K562 (cell line): ENCODE measurements at regions not wholly inside any gene's neighbourhood (a gene's known extent, or its start where the extent isn't known, plus 50 kb on each side); places are given as distances from the start of the nearest gene placed in this dataset.

Experiments
- ATAC-seq: fragments of 200-7000 bp; cut with Tn5 transposase; 3 replicates; pipeline ENCODE4 v1.9.1; 2020; ENCODE audit warnings: moderate library complexity
- BruUV-seq: library from RNA; stranded (reverse); fragments of 400-500 nt; replicated peaks from 2 replicates; lab custom pipeline; 2021; lab: Mats Ljungman, UMichigan
- CTCF ChIA-PET: fragments of 300-600 bp; formaldehyde crosslinking; extraction: SDS; loops from one replicate; lab custom pipeline; 2021; ENCODE audit warnings: low intra/inter-chr PET ratio; lab: Yijun Ruan, JAX
- POLR2A ChIA-PET: fragments of 300-600, 350-650 bp; sonication (Branson Sonifier 250); formaldehyde crosslinking; extraction: SDS; loops from one replicate; lab custom pipeline; 2021; ENCODE audit warnings: antibody characterized with exemption, inconsistent platforms; lab: Yijun Ruan, JAX
- DNase-seq, 4 experiments: peaks; one replicate each; pipeline versions ENCODE4 v3.0.0 to v3.0.0-alpha.2; 2011 to 2018; ENCODE audit warnings: low spot score in 3 of 4, mixed read lengths in 3 of 4; ENCODE audit errors: extremely low read depth in 1 of 4
- FAIRE-seq: peaks from 2 replicates; lab custom pipeline; 2011; peaks lifted over from hg19 to GRCh38; lab: Jason Lieb, UNC
- H2AFZ ChIP-seq: 2 replicates; pipeline ENCODE4 v1.6.0; 2011; ENCODE audit warnings: low read depth, low read length, control low read depth, inconsistent platforms
- H3K27ac ChIP-seq: fragments of 200-600 bp; 3 replicates; pipeline ENCODE4 v1.8.0; 2011; ENCODE audit warnings: low read depth, mild to moderate bottlenecking, control low read depth, inconsistent platforms, low read length, moderate library complexity, mixed read lengths; ENCODE audit errors: extremely low read depth
- H3K27me3 ChIP-seq, 2 experiments: fragments of 300-600 bp in 1 of 2; 2 replicates in 1 of 2; 3 replicates in 1 of 2; pipeline versions ENCODE4 v1.6.0 to v1.8.0; 2011; ENCODE audit warnings: inconsistent platforms in 2 of 2, low read length in 2 of 2, mild to moderate bottlenecking in 1 of 2, mixed read lengths in 1 of 2, moderate library complexity in 1 of 2; ENCODE audit not compliant: control insufficient read depth in 2 of 2, insufficient read depth in 2 of 2
- H3K36me3 ChIP-seq: fragments of 300-600 bp; 3 replicates; pipeline ENCODE4 v1.8.0; 2011; ENCODE audit warnings: mild to moderate bottlenecking, low read length, inconsistent platforms; ENCODE audit not compliant: control insufficient read depth, insufficient read depth
- H3K4me1 ChIP-seq, 2 experiments: fragments of 200-600 bp in 1 of 2; replicated peaks in 1 of 2; 2 replicates in 1 of 2; 3 replicates in 1 of 2; pipeline versions ENCODE4 v1.5.1 to v1.8.0; 2011; ENCODE audit warnings: inconsistent platforms in 2 of 2, low read length in 2 of 2, mild to moderate bottlenecking in 1 of 2, mixed read lengths in 1 of 2, moderate library complexity in 1 of 2; ENCODE audit not compliant: control insufficient read depth in 2 of 2, insufficient read depth in 2 of 2
- H3K4me2 ChIP-seq: 2 replicates; pipeline ENCODE4 v1.6.1; 2011; ENCODE audit warnings: low read length, control low read depth, inconsistent platforms, mixed read lengths; ENCODE audit not compliant: insufficient read depth
- H3K4me3 ChIP-seq: fragments of 200-600 bp; sonication (generic), shearing (Covaris generic); 2 replicates; pipeline ENCODE4 v1.5.1; 2016; ENCODE audit warnings: control low read depth, inconsistent platforms
- H3K79me2 ChIP-seq: fragments of 200-600 bp; 3 replicates; pipeline ENCODE4 v1.8.0; 2011; ENCODE audit warnings: low read length, inconsistent platforms; ENCODE audit not compliant: control insufficient read depth, insufficient read depth
- H3K9ac ChIP-seq, 2 experiments: 2 replicates each; pipeline versions ENCODE4 v1.6.0 to v1.6.1; 2011; ENCODE audit warnings: low read depth in 2 of 2, low read length in 2 of 2, control low read depth in 1 of 2, inconsistent platforms in 1 of 2, mild to moderate bottlenecking in 1 of 2, mixed read lengths in 1 of 2; ENCODE audit not compliant: insufficient read depth in 1 of 2
- H3K9me1 ChIP-seq: one replicate; pipeline ENCODE4 v1.6.0; 2011; ENCODE audit warnings: inconsistent platforms, mild to moderate bottlenecking, low read length, moderate library complexity; ENCODE audit not compliant: control insufficient read depth, insufficient read depth
- H3K9me3 ChIP-seq: replicated peaks from 2 replicates; pipeline ENCODE4 v1.5.1; 2011; ENCODE audit warnings: low read depth, low read length, inconsistent platforms; ENCODE audit not compliant: control insufficient read depth, insufficient read depth
- H4K20me1 ChIP-seq: replicated peaks from 2 replicates; pipeline ENCODE4 v1.6.1; 2011; ENCODE audit warnings: low read length, inconsistent platforms, mixed read lengths; ENCODE audit not compliant: control insufficient read depth, insufficient read depth
- ELF4 ChIP-seq: fragments of 450-650 bp; formaldehyde crosslinking; IDR thresholded peaks from 2 replicates; pipeline ENCODE4 v1.4.0; 2022; ENCODE audit warnings: missing genetic modification characterization
- JUNB ChIP-seq: fragments of 450-650 bp; formaldehyde crosslinking; conservative IDR thresholded peaks from 2 replicates; pipeline ENCODE4 v1.4.0; 2020; ENCODE audit warnings: mild to moderate bottlenecking
- LEF1 ChIP-seq: fragments of 450-650 bp; IDR thresholded peaks from 2 replicates; pipeline ENCODE4 v1.6.1; 2016; ENCODE audit warnings: mild to moderate bottlenecking
- MYC ChIP-seq, 2 experiments: fragments of 250-450 bp in 1 of 2; sonication (Bioruptor Pico) in 1 of 2; IDR thresholded peaks; 2 replicates each; pipeline versions ENCODE4 v1.5.1 to v1.6.1; 2012 to 2021; ENCODE audit warnings: low read depth in 2 of 2, borderline replicate concordance in 1 of 2, improper control_type of control experiment in 1 of 2, low read length in 1 of 2, mild to moderate bottlenecking in 1 of 2, moderate library complexity in 1 of 2
- PHTF2 ChIP-seq: fragments of 250-450 bp; sonication (Bioruptor Pico); IDR thresholded peaks from 2 replicates; pipeline ENCODE4 v1.5.0; 2021; ENCODE audit warnings: mild to moderate bottlenecking
- PRPF4 ChIP-seq: fragments of 200-400 bp; formaldehyde crosslinking; IDR thresholded peaks from one replicate; pipeline ENCODE4 v1.6.1; 2017; ENCODE audit warnings: low read length, low read depth, mild to moderate bottlenecking; ENCODE audit not compliant: insufficient read depth, poor library complexity, severe bottlenecking
- RB1 ChIP-seq: fragments of 450-650 bp; IDR thresholded peaks from 2 replicates; pipeline ENCODE4 v1.6.1; 2017; ENCODE audit warnings: low read depth, mild to moderate bottlenecking
- SP2 ChIP-seq: IDR thresholded peaks from 2 replicates; pipeline ENCODE4 v1.6.1; 2011; ENCODE audit warnings: mild to moderate bottlenecking, low read depth, low read length, moderate library complexity; ENCODE audit not compliant: poor library complexity, severe bottlenecking; ENCODE audit errors: extremely low read depth
- TCF7L2 ChIP-seq: fragments of 150-350 bp; IDR thresholded peaks from 2 replicates; pipeline ENCODE4 v1.6.1; 2016; ENCODE audit warnings: low read depth, mild to moderate bottlenecking, low read length, moderate library complexity
- TEAD2 ChIP-seq: fragments of 450-650 bp; IDR thresholded peaks from 2 replicates; pipeline ENCODE4 v1.6.1; 2016; ENCODE audit warnings: missing genetic modification characterization, control low read depth, missing compliant biosample characterization
- XRCC5 ChIP-seq: fragments of 200-400 bp; formaldehyde crosslinking; IDR thresholded peaks from 2 replicates; pipeline ENCODE4 v1.6.1; 2017; ENCODE audit warnings: low read depth, mild to moderate bottlenecking, low read length
- ZNF324 ChIP-seq: fragments of 250-450 bp; sonication (Bioruptor Pico); IDR thresholded peaks from 2 replicates; pipeline ENCODE4 v1.4.0; 2020; ENCODE audit warnings: mild to moderate bottlenecking
- ZNF444 ChIP-seq: fragments of 250-450 bp; sonication (Bioruptor Pico); IDR thresholded peaks from 2 replicates; pipeline ENCODE4 v1.4.0; 2020; ENCODE audit warnings: mild to moderate bottlenecking, moderate library complexity
- WGBS: fragments of 100-300 bp; shearing (Covaris generic); methylation state at CpG from one replicate; pipeline ENCODE4 v1.1.6; 2016; ENCODE audit warnings: low coverage, mixed read lengths; ENCODE audit not compliant: insufficient coverage; ENCODE audit errors: missing lambda C conversion rate; 5-methylcytosine and 5-hydroxymethylcytosine counted together
- in situ Hi-C: fragments of 300-500 bp; cut with MboI; formaldehyde crosslinking; loops from 4 replicates; pipeline ENCODE4 v1.15.0; 2018; ENCODE audit warnings: inconsistent platforms, mixed read lengths
- intact Hi-C: fragments of 100-400 bp; cut with micrococcal nuclease; formaldehyde crosslinking; loops from 2 replicates; pipeline ENCODE4 v1.14.2; 2022
- TF ChIP-seq, protein P1 (sequence below): conservative IDR thresholded peaks from 2 replicates; pipeline ENCODE4 v1.6.1; 2011; ENCODE audit warnings: low read depth, mild to moderate bottlenecking, low read length; ENCODE audit not compliant: control insufficient read depth
- TF ChIP-seq, protein P2 (sequence below): fragments of 250-450 bp; sonication (Bioruptor Pico); IDR thresholded peaks from 2 replicates; pipeline ENCODE4 v1.5.0; 2021

DNA sequence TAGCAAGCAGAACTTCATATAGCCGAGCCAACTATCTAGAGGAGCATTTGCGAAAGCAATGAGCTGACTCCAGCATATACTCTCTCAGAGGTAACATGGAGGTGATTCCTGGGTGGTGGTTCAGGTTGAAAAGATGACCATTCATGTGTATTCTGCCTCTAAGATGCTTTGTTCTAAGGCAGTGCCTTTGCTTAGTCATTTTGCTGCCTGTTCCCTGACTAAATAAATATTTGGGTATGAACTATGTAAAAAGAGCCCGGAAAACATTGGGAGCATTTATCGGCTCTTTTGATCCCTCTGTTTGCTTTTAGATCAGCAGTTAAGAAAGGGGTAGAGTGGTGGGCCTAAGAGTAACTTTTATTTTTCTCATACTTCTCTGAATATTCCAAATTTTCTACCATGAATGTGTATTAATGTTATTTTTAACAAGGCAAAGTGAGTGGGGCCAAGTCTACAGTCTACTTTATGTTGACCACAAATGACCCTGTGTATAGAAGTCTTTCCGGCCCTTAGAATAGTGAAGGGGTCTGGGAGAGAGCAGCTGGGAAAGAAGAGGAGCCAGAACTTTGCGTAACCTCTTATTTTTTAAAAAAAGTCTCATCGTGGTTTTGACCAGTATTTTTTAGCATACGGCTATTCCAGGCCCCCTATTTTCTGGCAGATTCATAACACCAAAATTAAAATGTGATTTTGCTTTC lies 206.5 kb upstream of the EYA4 start:
- no peak overlapping the region for H3K27ac ChIP-seq
- no peaks in the 10 kb centered on the region for H3K9me1 ChIP-seq
- no peaks in the 10 kb centered on the region for H4K20me1 ChIP-seq
- no peaks in the 10 kb centered on the region for H3K4me1 ChIP-seq
- H2AFZ ChIP-seq, result no peak overlapping the region
- no peak overlapping the region for H3K9ac ChIP-seq
- H3K36me3 ChIP-seq, result no peaks in the 10 kb centered on the region
- FAIRE-seq (no peak), DNase-seq (no peak), ATAC-seq (no peak)
- TF ChIP-seq ELF4 (CRISPR knock-in tag), result no peak
- no peak for TF ChIP-seq PHTF2 (CRISPR knock-in tag)
- no peak for TF ChIP-seq XRCC5
- TF ChIP-seq, protein P1, sequence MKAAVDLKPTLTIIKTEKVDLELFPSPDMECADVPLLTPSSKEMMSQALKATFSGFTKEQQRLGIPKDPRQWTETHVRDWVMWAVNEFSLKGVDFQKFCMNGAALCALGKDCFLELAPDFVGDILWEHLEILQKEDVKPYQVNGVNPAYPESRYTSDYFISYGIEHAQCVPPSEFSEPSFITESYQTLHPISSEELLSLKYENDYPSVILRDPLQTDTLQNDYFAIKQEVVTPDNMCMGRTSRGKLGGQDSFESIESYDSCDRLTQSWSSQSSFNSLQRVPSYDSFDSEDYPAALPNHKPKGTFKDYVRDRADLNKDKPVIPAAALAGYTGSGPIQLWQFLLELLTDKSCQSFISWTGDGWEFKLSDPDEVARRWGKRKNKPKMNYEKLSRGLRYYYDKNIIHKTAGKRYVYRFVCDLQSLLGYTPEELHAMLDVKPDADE, result no peak
- TF ChIP-seq ZNF324 (CRISPR knock-in tag), result no peak
- no peak for TF ChIP-seq TEAD2 (tag)
- no peak for TF ChIP-seq ZNF444
- TF ChIP-seq PRPF4, result no peak
- TF ChIP-seq TCF7L2, result no peak
- TF ChIP-seq, protein P2, sequence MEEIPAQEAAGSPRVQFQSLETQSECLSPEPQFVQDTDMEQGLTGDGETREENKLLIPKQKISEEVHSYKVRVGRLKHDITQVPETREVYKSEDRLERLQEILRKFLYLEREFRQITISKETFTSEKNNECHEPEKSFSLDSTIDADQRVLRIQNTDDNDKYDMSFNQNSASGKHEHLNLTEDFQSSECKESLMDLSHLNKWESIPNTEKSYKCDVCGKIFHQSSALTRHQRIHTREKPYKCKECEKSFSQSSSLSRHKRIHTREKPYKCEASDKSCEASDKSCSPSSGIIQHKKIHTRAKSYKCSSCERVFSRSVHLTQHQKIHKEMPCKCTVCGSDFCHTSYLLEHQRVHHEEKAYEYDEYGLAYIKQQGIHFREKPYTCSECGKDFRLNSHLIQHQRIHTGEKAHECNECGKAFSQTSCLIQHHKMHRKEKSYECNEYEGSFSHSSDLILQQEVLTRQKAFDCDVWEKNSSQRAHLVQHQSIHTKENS (CRISPR knock-in tag), result no peak
- TF ChIP-seq RB1, result no peak
- no peak for TF ChIP-seq SP2
- no peak for TF ChIP-seq JUNB (CRISPR knock-in tag)
- no peak for TF ChIP-seq LEF1
- TF ChIP-seq MYC (IDR thresholded peaks at IDR 0.05; ENCODE audit: low read depth, low read length), result no peak
- TF ChIP-seq MYC (CRISPR knock-in tag; IDR thresholded peaks at IDR 0.05; ENCODE audit: borderline replicate concordance, low read depth), result no peak
- H3K27me3 ChIP-seq, result no peaks in the 10 kb centered on the region
- WGBS, result 4% methylated on average over 8 of the region's 8 CpGs
- POLR2A ChIA-PET, result no interaction called here
- no peaks in the 10 kb centered on the region for H3K9me3 ChIP-seq
- H3K79me2 ChIP-seq, result no peaks in the 10 kb centered on the region
- H3K4me2 ChIP-seq, result no peak overlapping the region
- intact Hi-C loops, result no loop called here
- in situ Hi-C loops, result no loop called here
- CTCF ChIA-PET, result no interaction called here
- no peak overlapping the region for H3K4me3 ChIP-seq
- no TSS peak for BruUV-seq
